HG03108 (cell line): ENCODE measurements at regions not wholly inside any gene's neighbourhood (a gene's known extent, or its start where the extent isn't known, plus 50 kb on each side); places are given as distances from the start of the nearest gene placed in this dataset.
"Not testable (repeated sequence)": the region's sequence is repeated elsewhere in the genome, so short reads cannot be mapped to it uniquely, and the experiment has no call there.

Experiments
- ATAC-seq: cut with Tn5 transposase; IDR thresholded peaks from one replicate; pipeline ENCODE4 v1.9.1; 2021; ENCODE audit warnings: moderate library complexity; ENCODE audit not compliant: unreplicated experiment

DNA sequence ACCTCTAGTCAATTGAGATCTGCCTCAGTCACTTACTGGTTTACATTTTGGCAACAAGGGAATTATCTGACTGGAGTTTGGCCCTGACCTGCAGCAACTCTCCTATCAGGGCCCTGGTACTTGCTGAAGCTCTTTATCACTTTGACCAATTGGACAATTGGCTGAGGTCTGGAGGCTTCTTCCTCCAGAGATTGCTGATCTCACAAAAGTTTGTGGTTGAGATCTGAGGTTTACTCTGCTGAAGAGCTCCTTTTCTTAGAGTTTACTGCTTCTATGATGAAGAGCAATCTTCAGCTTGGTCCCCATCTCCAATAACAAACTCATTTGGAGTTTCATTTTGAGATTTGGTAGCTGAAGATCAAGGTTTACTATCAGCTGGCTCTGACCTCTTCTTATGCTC, 276.9 kb upstream of the SGCG start:
- no peak for ATAC-seq

DNA sequence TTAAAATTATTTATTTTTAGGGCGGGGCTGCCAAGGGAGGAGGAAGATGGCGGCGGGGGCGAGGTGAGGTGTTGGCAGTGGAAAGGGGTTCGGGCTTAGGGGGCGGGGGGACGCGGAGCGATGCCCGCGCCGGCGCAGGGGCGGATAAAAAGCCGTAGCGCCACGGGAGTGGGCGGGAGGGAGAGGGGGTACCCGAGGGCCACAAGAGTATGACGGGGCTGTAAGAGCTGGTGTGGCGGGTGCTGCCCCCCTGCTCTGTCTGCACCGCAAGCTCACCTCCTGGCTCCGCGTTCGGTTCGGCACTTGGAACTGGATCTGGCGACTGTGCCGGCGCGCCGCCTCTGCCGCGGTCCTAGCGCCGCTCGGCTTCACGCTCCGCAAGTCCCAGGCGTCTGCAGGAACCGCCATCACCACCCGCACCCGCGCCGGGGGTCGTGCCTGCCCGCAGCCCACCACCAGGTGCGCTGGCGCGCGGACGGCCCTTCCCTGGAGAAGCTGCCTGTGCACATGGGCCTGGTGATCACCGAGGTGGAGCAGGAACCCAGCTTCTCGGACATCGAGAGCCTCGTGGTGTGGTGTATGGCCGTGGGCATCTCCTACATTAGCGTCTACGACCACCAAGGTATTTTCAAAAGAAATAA, 265.2 kb upstream of the SGCG start:
- ATAC-seq = no peak

- not testable (repeated sequence) for ATAC-seq
Measured at GRCh38 chr13:22916276-22916675, 264.5 kb upstream of the SGCG start.

- no peak for ATAC-seq
Measured at GRCh38 chr13:22925881-22926747, 254.7 kb upstream of the SGCG start.

DNA sequence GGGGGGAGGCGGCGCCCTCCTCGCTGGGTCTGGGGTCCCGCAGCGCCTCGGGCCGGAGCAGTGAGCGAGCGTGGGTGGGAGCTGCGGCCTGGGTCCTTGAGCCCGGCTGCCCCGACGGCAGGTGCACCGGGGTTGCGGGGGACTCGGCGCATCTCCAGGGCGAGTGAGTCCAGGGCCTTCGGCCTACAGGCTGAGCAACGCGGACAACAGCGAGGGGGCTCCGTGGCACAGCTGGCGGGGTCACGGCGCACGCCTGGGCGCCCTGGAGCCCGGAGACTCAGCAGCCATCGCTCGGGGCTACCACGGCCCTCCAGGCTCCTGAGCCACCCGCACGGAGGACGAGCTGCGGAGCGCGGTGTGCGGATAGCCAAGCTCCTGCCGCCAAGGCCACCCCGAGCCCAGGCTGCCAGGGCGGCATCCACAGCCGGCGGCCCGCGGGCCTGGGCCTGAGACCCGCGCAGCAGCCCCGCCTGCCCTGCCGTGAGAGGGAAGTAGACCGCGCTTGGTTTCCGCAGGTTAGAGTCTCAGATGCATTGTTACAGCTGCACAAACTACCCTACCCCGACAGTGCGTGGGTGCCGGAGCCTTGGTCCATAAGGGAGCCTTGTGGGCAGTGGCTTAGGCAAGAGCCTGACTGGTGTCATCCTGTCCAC, 253.9 kb upstream of the SGCG start:
- ATAC-seq = no peak

DNA sequence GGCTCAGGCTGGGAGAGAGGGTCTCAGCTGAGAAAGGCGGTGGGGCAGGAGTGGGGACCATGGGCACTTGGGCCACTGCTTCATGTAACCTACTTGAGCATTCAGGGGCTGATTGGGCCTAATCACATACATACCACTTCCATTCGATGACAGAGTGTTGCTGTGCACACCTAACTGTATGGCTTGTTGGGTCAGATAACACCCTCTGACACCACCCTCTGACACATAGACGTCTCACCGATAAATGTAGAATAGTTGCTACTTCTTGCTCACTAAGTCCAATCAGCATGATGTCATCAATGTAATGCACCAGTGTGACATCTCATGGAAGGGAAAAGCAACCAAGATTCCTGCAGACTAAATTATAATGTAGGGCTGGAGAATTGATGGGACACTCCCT, 252.9 kb upstream of the SGCG start:
- not testable (repeated sequence) for ATAC-seq

- no peak for ATAC-seq
Measured at GRCh38 chr13:22929381-22930126, 251.2 kb upstream of the SGCG start.

DNA sequence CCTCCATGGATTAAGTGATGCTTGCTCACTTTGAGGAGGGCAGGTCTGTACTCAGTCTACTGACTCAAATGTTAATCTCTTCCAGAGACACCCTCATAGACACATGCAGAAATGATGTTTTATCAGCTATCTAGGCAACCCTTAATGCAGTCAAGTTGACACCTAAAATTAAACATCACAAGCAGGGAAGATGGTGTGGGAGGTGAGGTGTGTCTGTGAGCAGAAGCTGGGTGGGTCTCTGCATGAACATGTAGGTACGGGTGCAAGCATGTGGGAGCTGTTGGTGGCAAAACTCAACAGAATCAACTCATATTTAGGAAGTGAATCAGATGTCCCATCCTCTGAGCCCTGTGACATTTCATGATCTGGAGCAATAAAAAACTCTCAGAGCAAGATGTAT, 249.2 kb upstream of the SGCG start:
- no peak for ATAC-seq

DNA sequence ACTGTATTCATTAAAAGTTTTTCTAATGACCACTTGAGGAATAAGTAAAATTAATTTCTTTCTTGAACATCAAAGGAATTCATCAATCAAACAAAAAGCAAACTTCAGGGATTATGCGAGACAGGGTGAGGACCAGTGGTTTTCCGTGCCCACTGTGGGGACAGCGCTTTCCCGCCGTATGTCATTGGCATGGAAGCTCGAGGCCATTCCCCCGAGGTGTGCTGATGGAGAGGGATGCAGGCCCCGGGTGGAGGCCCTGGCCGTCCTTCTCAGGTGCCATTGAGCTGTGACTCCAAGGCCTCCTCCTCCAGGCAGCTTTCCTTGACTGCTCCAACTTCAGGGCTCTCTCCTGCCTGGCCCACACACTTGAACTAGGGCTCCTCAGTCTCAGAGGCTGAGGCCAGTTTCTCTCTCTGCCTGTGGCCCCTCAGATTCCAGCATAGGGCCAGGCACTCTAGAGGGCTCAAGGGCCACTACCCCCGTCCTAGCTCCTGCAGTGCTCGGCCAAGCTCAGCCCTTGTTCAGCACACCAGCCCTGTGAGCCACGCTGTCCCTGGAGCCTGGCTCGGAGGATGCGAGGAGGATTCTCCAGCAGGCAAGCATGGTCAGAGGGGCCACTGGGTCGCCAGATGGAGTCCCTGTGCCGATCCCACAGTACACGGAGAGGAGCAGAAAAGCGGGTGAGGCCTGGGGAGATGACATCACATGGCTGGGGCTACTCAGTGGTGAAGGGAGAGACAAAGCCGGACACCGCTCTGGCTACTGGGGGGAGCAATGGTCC, 248.0 kb upstream of the SGCG start:
- ATAC-seq = not testable (repeated sequence)

DNA sequence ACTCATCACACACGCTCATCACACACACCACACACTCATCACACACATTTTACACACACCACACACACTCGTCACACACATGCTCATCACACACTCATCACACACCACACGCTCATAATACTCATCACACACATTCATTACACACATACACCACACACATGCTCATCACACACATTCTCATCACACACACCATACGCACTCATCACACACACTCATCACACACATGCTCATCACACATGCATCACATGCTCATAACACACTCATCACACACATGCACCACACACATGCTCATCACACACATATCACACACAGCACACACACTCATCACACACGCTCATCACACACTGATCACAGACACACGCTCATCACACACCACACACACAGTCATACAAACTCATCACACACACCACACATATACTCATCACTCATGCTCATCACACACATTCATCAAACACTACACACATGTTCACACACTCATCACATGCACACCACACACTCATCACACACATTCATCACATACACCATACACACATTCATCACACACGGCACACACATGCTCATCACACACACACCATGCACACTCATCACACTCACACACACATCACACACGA, 247.1 kb upstream of the SGCG start:
- ATAC-seq = no peak

DNA sequence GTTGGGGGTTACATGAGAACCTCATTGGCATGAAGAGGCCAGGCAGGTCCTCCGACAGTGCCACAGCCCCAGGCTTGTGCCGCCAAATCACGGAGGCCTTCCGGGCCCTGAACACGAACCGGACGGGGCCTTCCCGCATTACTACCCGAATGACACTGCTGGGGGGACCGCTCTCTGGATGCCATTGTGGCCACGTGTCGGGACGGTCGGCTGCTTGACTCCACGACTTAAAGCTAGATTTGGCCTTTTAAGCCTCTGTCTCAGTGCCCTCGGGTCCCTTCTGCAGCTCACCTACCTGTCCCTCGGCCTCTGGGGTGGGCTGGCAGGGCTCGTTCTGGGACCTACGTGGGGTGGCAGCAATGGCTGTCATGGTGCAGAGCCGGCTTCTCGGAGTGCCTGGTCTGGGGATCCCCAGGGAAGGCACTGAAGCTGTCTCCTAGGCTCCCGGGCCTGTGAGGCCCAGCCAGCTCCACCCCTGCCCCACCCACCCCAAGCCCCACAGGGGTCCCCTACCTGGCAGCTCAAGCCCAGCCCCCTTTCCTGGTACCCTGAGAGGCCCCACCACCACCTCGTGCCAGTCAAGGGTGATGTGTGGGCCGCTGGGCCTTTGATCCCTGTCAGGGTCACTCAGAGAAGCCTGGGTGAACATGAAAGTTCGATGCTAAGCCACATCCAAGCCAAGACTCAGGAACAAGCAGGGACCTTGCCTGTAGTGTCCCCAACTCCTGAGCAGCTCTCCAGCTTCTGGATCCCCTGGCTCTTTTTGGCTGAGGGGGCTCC, 245.8 kb upstream of the SGCG start:
- ATAC-seq = no peak

GRCh38 chr13:22936228-22936627, 244.6 kb upstream of the SGCG start:
- no peak for ATAC-seq

DNA sequence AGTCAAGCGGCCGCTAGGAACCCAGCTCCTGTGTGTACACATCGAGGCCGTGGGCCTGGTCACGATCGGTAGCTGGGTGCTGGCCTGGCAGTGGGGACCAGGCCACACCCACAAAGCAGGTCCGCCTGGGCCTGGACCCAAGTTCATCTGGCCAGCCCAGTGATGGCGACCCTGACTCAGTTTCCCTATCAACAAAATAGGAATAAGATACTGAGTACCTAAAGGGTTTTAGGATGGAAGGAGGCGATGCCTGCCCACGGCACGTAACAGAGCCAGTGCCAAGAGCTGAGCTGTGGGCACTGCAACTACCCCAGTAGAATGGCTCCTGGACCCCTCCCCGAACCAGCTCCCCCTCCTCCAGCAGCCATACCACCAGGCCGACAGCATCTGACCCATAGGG, 243.5 kb upstream of the SGCG start:
- no peak for ATAC-seq

- ATAC-seq = no peak
Measured at GRCh38 chr13:22937953-22938352, 242.8 kb upstream of the SGCG start.

DNA sequence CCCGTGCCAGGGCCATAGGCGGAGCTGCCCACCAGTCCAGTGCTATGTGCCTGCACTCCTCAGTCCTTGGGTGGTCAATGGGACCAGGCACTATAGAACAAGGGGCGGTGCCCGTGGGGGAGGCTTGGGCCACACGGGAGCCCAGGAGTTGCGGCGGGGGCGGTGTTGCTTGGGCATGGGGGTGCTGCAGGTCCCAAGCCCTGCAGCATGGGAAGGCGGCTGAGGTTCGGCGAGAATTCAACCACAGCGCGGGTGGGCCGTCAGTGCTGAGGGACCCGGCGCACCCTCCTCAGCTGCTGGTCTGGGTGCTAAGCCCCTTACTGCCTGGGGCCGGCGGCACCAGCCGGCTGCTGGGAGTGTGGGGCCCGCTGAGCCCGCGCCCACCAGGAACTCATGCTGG, 242.2 kb upstream of the SGCG start:
- no peak for ATAC-seq

- ATAC-seq = no peak
Measured at GRCh38 chr13:22939157-22939556, 241.6 kb upstream of the SGCG start.

DNA sequence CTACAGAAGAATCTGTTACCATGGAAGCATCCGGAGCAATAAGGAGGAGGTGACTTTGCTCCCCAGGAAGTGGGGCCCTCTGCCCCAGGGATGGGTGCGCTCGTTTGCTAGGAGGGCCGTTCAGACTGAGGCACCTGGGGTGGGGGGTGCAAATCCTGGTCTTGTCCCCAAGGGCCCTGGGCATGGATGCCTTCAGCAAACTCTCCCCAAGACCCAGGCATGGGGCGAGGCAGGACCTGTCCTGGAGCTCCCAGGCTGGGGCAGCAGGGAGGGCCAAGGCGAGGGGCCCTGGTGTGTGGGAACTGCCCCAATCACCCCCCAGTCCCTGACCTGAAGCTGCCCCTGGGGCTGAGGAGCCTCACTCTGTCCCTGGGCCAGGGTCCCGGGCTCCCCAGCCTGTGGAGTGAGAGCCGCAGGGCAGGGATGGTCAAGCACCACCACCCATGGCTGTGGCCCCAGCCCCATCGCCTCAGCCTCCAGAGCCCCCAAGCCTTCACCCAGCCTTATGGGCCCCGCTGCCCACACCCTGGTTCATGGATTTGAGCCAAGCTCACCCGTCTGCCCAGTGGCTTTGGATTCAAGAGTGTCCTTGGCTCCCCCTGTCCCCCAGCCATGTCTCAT, 240.6 kb upstream of the SGCG start:
- ATAC-seq = no peak

GRCh38 chr13:22940736-22941135, 240.0 kb upstream of the SGCG start:
- no peak for ATAC-seq

DNA sequence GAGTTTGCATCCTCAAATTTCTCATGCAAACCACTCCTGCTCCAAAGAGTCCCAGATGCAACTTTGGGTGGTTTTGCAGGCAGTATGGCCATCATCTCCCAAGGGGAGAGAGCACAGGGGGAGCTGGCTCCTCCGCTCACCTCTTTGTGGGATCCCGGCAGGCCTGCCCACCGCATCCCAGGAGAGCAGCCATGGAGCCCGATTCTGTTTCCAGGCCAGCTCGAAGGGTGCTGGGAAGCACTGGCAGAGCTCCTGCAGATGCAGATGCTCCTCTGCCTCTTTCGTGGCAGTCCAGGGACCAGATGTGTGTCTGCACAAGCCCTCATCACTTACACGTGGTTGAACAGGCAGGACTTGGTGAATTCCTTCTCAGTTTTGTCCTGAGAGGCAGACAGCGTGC, 239.3 kb upstream of the SGCG start:
- not testable (repeated sequence) for ATAC-seq
